ENCODE measurements at regions not wholly inside any gene's neighbourhood (a gene's known extent, or its start where the extent isn't known, plus 50 kb on each side); places are given as distances from the start of the nearest gene placed in this dataset.

GRCh38 chrX:14164828-14165227 is 135.1 kb upstream of the GEMIN8 start:
- Histone ChIP-seq H3K4me3 (ENCODE audit: control insufficient read depth in 2 of 3, extremely low read depth in 1 of 3, insufficient read depth in 2 of 3, low read depth in 1 of 3, low read length in 3 of 3) (no peak overlapping the region), H3K4me2 (ENCODE audit: control insufficient read depth, extremely low read depth, insufficient read depth, low read depth, low read length) (no peak overlapping the region), H3K4me1 (ENCODE audit: control insufficient read depth, extremely low read depth, insufficient read depth, low read length) (no peaks in the 10 kb centered on the region), H3K79me2 (ENCODE audit: control insufficient read depth, insufficient read depth, low read length) (no peaks in the 10 kb centered on the region), H2AFZ (ENCODE audit: control insufficient read depth, low read length) (no peak overlapping the region), H3K27ac (ENCODE audit: control insufficient read depth, insufficient read depth, low read length) (no peak overlapping the region), H3K27me3 (ENCODE audit: control insufficient read depth, extremely low read depth, insufficient read depth, low read length) (no peaks in the 10 kb centered on the region), H3K9ac (ENCODE audit: control insufficient read depth, extremely low read depth, insufficient read depth, low read length) (no peak overlapping the region), H3K9me3 (ENCODE audit: control insufficient read depth, low read depth, low read length) (no peaks in the 10 kb centered on the region), H4K20me1 (ENCODE audit: control insufficient read depth, extremely low read depth, insufficient read depth, low read length) (no peaks in the 10 kb centered on the region), H3K9me1 (ENCODE audit: control insufficient read depth, extremely low read depth, insufficient read depth, low read length) (no peaks in the 10 kb centered on the region), H3K36me3 (ENCODE audit: control insufficient read depth in 2 of 2, extremely low read depth in 1 of 2, insufficient read depth in 2 of 2, low read length in 2 of 2) (no peaks in the 10 kb centered on the region)
- no peak for TF ChIP-seq CTCF (optimal IDR thresholded peaks at IDR 0.05 in 1 of 3, IDR thresholded peaks at IDR 0.05 in 1 of 3, conservative IDR thresholded peaks at IDR 0.05 in 1 of 3; ENCODE audit: extremely low read depth in 1 of 3, insufficient read depth in 2 of 3, low read length in 3 of 3)
- TF ChIP-seq EZH2 (IDR thresholded peaks at IDR 0.05; ENCODE audit: low read length), result no peak
- DNase-seq (ENCODE audit: low read depth, low spot score), result no peak
- no peak for FAIRE-seq
- dilution Hi-C loops (cut with MboI; ENCODE audit: extremely low pct_ligation_motif_present, low sequenced_read_pairs), result no loop called here

- no peak overlapping the region for H3K9ac ChIP-seq (ENCODE audit: control insufficient read depth, extremely low read depth, insufficient read depth, low read length)
- H3K9me3 ChIP-seq (ENCODE audit: control insufficient read depth, low read depth, low read length), result no peaks in the 10 kb centered on the region
- H3K36me3 ChIP-seq (ENCODE audit: control insufficient read depth in 2 of 2, extremely low read depth in 1 of 2, insufficient read depth in 2 of 2, low read length in 2 of 2), result no peaks in the 10 kb centered on the region
- dilution Hi-C loops (cut with MboI; ENCODE audit: extremely low pct_ligation_motif_present, low sequenced_read_pairs), result no loop called here
- H4K20me1 ChIP-seq (ENCODE audit: control insufficient read depth, extremely low read depth, insufficient read depth, low read length), result no peaks in the 10 kb centered on the region
- H3K27ac ChIP-seq (ENCODE audit: control insufficient read depth, insufficient read depth, low read length), result no peak overlapping the region
- H2AFZ ChIP-seq (ENCODE audit: control insufficient read depth, low read length), result no peak overlapping the region
- H3K4me1 ChIP-seq (ENCODE audit: control insufficient read depth, extremely low read depth, insufficient read depth, low read length), result no peaks in the 10 kb centered on the region
- H3K79me2 ChIP-seq (ENCODE audit: control insufficient read depth, insufficient read depth, low read length), result no peaks in the 10 kb centered on the region
- DNase-seq (ENCODE audit: low read depth, low spot score), result no peak
- no peak overlapping the region for H3K4me3 ChIP-seq (ENCODE audit: control insufficient read depth in 2 of 3, extremely low read depth in 1 of 3, insufficient read depth in 2 of 3, low read depth in 1 of 3, low read length in 3 of 3)
- H3K4me2 ChIP-seq (ENCODE audit: control insufficient read depth, extremely low read depth, insufficient read depth, low read depth, low read length), result no peak overlapping the region
- no peaks in the 10 kb centered on the region for H3K27me3 ChIP-seq (ENCODE audit: control insufficient read depth, extremely low read depth, insufficient read depth, low read length)
- no peak for FAIRE-seq
- no peak for TF ChIP-seq EZH2 (IDR thresholded peaks at IDR 0.05; ENCODE audit: low read length)
- TF ChIP-seq CTCF (optimal IDR thresholded peaks at IDR 0.05 in 1 of 3, IDR thresholded peaks at IDR 0.05 in 1 of 3, conservative IDR thresholded peaks at IDR 0.05 in 1 of 3; ENCODE audit: extremely low read depth in 1 of 3, insufficient read depth in 2 of 3, low read length in 3 of 3), result no peak
- no peaks in the 10 kb centered on the region for H3K9me1 ChIP-seq (ENCODE audit: control insufficient read depth, extremely low read depth, insufficient read depth, low read length)
Observed at GRCh38 chrX:14125462-14125861, 95.8 kb upstream of the GEMIN8 start.
